SW480 (cell line): ENCODE measurements at regions not wholly inside any gene's neighbourhood (a gene's known extent, or its start where the extent isn't known, plus 50 kb on each side); places are given as distances from the start of the nearest gene placed in this dataset.

Experiments
- DNase-seq: peaks from one replicate; pipeline ENCODE4 v3.0.0-alpha.2; 2016; ENCODE audit warnings: low spot score

DNA sequence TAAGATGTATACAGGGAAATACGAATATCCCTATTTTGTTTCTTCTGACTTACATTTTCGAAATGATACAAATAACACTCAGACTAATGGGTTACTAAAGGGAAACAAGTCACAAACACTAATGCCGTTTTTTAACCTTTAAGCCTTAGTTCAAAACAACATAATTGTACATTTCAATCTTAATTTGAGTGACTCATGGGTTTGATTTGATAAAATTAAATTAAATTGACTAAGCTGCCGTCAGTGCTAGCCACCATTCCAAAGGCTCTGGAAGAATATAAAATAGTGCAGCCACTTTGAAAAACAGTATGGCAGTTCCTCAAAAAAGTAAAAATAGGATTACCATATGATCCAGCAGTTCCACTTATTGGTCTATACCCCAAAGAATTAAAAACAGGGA is 133.8 kb upstream of the NT5C1B start:
- no peak for DNase-seq

DNA sequence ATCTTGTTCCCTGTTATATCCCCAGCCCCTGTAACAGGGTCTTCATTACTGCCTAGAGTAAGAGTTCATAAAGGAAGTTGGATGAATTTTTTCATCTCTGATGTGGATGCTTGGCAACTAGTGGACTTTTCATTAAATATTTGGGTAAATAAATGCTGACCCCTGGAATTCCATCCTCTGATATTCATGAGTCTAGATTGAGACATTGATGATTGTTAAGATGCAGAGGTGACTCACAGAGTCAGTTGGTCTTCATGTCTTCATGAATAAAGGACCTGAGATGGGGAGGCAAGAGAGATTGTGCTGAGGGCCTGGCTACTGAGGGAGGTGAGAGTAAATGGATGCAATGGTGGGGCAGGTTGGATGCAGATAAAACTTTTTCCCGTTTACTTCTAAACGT is 132.7 kb upstream of the NT5C1B start:
- no peak for DNase-seq

DNA sequence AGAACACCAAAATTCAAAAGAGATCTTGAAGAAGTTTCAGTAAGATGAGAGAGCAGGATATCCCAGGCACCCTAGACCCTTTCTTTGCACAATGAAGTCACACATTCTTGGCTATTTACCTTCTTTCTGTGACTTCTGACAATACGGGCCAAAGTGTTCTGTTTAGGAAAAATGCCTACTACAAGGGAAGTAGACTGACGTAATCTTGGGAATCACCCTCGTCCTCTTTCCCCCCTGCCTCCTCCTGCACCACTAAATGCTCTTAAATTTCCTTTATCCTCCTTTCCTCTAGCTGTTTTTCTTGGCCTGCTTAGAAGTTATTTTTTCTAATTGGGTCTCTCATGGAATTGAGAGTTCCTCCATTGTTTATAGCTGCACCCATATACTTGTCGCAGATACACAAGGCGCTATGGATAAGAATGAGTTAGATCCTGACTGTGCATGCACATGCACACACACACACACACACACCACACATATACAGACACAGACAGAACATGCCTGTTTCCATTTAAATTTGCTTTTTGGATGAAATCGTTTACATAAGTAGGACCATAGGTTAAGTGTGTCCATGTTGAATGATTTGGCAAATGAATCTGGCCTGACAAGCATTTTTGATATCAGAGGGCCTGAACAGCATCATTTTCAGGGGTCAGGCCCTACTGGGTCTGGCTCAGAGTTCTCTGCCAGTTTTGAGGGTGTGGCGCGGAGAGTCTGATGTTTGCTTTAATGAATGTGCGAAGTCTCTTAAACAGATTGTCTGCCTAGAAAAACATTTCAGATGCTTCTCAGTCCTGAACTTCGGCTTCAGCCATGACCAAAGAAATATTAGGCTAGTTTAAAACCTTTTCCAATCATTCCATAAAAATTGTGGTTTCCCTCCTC is 131.9 kb upstream of the NT5C1B start:
- no peak for DNase-seq

DNA sequence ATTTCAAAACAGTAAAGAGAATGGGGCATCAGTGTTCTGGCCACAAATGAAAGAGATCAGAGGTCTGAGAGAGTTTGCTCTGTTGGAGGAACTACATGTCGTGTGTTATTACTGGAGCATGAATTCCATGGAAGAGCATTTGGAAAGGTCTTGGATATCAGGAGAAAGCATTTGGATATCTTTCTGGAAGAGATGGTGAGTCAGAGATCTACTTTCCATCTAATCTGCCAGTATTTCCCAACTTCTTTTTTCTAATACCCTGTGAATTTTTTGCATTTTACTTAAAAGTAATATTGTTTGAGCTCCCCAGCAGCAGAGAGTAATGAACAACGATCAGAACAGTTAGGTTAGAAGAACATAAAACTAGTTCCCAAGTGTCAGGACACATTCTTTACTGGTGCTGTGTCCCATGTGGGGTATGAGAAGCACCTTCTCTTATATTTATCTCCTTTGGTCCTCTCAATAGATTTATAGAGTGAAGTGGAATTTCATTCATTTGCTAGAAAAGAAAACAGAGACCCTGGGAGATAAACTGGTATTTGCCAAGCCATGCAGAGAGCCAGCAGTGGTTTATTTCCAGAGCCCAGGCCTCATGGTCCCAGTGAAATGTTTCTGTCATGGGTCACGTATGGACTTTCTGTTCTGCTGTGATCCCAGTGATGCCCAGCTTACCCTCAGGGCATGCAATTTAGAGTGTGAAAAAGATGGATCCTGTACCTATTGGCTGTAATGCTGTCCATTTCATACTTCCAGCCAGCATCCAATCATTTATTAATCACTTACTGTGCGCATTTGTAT is 130.8 kb upstream of the NT5C1B start:
- peak; percentile 3 for DNase-seq

- DNase-seq: no peak
These were observed 118.9 kb upstream of the NT5C1B start for GRCh38 chr2:18708203-18708715.

DNA sequence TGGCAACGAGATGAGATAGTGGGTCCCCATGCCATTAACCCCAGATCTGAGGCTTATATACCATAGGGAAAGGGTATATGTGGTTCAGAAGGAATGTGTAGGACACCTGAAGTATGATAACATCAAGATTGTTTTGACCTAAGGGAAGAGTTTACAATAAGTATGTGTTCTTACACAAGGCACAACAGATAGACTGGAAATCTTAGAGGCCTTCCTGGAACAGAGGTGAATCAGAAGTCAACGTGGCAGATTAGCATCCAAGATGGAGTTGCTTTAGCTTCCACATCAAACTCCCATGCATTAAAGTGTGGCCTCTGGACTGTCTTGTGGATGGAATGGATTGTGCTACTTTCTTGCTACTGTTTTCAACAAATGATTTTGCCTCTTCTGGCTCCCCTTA is 116.6 kb upstream of the NT5C1B start:
- DNase-seq: no peak

DNA sequence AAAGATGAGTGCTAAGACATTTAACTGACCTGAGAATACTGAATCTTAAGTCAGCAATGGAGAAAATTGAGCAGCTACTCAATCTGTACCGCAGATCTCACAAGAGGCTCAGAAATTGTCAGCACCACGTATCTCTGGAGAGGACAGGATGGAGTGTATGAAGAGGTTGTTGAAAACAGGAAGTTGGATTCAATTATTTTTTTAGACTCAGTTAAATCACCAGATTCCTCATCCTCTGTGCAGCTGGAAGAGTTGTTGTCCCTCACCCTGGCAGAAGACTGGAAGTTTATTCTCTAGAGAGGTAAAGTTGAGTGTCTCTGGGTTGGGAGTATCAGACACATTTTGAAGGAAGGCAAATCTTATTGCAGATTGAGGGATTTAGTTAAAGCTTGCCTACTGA is 114.9 kb upstream of the NT5C1B start:
- DNase-seq: no peak

- DNase-seq: no peak
These were observed 114.2 kb upstream of the NT5C1B start for GRCh38 chr2:18703555-18703954.

DNA sequence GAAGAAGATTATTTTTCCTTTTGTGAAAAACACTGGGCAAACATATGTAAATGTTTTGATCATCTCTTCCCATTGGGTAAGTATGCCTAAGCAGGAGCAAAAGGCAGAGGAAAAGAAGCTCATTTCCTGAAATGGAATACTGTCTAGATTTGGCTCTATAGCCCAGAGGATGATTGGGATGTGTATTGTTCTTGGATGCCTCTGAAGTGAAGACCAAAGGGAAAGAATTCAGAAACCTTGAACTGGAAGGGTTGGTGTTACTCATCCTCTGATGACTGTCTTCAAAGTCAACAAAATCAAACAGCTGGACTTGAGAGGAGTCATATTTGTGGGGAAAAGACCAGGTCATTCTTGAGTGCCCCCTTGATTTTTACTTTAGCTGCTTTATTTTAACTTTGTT is 112.6 kb upstream of the NT5C1B start:
- no peak for DNase-seq

- DNase-seq: no peak
These were observed 112.2 kb upstream of the NT5C1B start for GRCh38 chr2:18701546-18701945.

DNA sequence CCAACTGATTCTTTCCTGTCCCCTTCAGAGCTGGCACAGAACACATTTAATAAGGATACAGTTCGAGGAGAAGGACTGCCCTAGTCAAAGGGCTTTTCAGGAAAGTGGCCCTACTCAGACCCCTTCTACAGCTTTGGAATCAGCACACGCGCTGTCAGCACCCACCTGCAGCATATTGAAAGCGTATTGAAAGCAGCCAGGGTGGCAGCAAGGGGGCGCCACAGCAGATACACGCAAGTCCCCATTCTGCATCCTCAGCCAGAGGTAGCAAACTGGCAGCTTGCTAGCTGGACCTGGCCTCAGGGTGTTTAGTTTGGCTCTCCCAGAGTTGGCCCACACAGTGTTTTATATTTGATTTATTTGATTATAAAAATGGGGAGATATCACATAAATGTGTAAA is 101.0 kb upstream of the NT5C1B start:
- DNase-seq: no peak

GRCh38 chr2:18684206-18685038 is 95.1 kb upstream of the NT5C1B start:
- no peak for DNase-seq

- DNase-seq: no peak
These were observed 93.3 kb upstream of the NT5C1B start for GRCh38 chr2:18682681-18683080.

DNA sequence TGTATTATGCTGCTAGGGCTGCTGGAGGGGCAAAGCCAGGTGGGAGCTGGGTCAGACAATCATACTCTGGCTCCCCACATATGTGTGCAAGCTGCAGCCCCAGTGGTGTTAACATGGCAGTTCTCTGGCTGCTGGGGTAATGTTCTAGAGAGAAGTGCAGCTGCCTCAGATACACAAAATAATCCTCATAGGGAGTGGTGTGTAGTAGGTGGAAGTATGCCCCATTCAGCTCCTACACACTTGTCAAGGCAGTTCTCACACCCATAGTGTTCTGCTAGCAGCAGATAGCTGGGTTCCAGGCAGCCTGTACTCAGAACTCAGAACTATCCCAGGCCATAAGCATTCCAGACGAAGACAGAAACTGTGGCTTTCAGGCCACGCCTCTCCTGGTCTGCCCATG is 87.9 kb upstream of the NT5C1B start:
- DNase-seq: no peak

- no peak for DNase-seq
These were observed 84.9 kb upstream of the NT5C1B start for GRCh38 chr2:18674309-18674708.

DNA sequence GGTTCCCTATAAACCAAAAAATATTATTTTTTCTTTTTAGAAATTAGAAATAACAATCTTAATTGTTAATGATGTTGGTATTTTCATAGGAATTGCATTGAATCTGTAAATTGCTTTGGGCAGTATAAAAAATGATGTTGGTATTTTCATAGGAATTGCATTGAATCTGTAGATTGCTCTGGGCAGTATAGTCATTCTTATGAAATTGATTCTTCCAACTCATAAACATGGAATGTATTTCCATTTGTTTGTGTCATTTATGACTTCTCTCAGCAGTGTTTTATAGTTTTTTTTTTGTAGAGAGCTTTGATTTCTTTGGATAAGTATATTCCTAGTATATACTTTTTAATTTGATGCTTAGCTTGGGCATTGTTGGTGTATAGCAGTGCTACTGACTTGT is 82.0 kb upstream of the NT5C1B start:
- DNase-seq: no peak

DNA sequence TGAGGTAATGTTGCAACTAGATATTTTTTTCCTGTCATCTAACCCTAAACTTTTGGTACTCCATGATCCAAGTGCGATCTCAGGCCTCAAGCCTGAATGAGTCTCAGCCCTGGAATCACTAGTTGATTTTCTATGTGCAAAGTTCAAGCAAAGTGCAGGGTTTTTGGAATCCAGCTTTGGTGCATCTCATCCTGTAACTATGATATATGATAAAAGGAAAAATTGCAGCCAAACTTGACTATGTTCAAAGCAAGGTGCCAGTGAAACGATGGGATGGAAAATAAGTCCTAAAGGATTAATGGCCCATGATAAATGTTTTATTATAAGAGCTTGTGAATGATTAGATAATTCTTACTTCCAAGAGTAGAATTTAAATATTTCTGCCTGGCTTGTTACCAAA is 78.9 kb upstream of the NT5C1B start:
- DNase-seq: no peak

DNA sequence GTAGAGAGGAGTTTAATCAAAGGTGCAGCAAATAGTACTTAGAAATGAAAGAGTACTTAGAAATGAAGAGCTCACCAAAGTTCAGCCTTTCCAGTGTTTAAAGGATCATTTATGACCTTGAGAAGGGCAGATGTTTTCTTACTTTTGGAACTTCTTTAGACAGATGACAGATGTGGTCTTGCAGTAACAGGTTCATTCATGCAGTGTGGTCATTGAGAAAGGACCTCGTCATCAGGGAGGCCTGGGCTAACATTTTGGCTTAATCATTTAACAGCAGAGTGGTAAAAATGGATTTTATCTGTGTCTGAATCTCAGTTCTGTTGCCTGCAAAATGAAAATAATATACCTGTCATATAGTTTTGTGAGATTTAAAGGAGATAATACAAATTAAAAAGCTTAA is 75.1 kb upstream of the NT5C1B start:
- DNase-seq: no peak

DNA sequence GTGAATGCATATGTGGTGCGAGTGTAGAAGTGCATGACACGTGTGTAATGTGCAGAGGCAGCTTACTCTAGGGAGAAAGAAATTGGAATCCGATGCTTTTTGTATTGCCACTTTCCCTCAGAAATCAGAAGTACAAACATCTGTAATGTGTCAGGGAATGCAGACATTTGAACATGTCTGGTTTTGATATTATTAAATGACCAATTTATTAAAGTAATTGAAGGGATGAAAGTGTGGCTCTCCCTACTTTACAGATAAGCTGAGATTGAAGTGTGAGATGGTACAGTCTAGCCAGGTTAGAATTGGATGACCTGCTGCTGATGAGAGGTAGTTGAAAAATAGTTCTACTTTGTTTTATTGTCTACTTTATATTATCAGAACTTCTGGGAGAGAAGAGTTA is 74.5 kb upstream of the NT5C1B start:
- DNase-seq: no peak

DNA sequence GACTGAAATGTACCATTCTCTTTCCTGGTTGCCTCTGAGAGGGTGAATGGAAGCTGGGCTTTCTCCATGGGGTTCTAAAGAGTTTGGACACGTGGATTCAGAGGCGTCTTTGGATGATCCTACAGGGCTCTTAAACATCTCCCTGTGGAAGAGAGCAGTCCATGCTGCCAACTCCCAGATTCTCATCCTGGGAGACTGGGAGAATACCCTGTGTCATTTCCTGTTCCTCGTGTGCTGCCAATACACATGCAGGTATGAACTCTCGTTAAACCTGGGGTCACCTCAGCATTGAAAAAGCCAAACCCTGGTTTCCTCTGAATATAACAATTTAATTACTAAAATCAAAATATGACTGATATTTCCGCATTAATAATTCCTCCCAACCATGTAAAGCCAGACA is 73.3 kb upstream of the NT5C1B start:
- no peak for DNase-seq

GRCh38 chr2:18659915-18660314 is 70.5 kb upstream of the NT5C1B start:
- DNase-seq: no peak

GRCh38 chr2:18656048-18656447 is 66.7 kb upstream of the NT5C1B start:
- DNase-seq: no peak
